ENCODE measurements at regions not wholly inside any gene's neighbourhood (a gene's known extent, or its start where the extent isn't known, plus 50 kb on each side); places are given as distances from the start of the nearest gene placed in this dataset.
"Not testable (repeated sequence)": the region's sequence is repeated elsewhere in the genome, so short reads cannot be mapped to it uniquely, and the experiment has no call there.

- TF ChIP-seq, protein P1, sequence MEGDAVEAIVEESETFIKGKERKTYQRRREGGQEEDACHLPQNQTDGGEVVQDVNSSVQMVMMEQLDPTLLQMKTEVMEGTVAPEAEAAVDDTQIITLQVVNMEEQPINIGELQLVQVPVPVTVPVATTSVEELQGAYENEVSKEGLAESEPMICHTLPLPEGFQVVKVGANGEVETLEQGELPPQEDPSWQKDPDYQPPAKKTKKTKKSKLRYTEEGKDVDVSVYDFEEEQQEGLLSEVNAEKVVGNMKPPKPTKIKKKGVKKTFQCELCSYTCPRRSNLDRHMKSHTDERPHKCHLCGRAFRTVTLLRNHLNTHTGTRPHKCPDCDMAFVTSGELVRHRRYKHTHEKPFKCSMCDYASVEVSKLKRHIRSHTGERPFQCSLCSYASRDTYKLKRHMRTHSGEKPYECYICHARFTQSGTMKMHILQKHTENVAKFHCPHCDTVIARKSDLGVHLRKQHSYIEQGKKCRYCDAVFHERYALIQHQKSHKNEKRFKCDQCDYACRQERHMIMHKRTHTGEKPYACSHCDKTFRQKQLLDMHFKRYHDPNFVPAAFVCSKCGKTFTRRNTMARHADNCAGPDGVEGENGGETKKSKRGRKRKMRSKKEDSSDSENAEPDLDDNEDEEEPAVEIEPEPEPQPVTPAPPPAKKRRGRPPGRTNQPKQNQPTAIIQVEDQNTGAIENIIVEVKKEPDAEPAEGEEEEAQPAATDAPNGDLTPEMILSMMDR (IDR thresholded peaks at IDR 0.05; ENCODE audit: insufficient read depth, low read length, poor library complexity, severe bottlenecking): no peak
Measured at GRCh38 chr5:89168766-89169165, 285.8 kb upstream of the MEF2C start.

GRCh38 chr5:89164703-89165102 lies 281.7 kb upstream of the MEF2C start:
- not testable (repeated sequence) for DNase-seq (ENCODE audit: extremely low read depth, insufficient read length); H3K4me3 ChIP-seq (replicated peaks; ENCODE audit: low read depth, low read length); H3K36me3 ChIP-seq (ENCODE audit: control insufficient read depth, insufficient read depth, low read length); H3K27me3 ChIP-seq (replicated peaks; ENCODE audit: control insufficient read depth, insufficient read depth, low read length)

More at GRCh38 chr5:89168766-89169165, 285.8 kb upstream of the MEF2C start:
- DNase-seq (ENCODE audit: extremely low read depth, insufficient read length): peak; percentile 35
- Histone ChIP-seq H3K27me3 (replicated peaks; ENCODE audit: control insufficient read depth, insufficient read depth, low read length) (no peaks in the 10 kb centered on the region), H3K4me3 (replicated peaks; ENCODE audit: low read depth, low read length) (no peak overlapping the region), H3K36me3 (ENCODE audit: control insufficient read depth, insufficient read depth, low read length) (no peaks in the 10 kb centered on the region)

GRCh38 chr5:89156226-89156625 lies 273.2 kb upstream of the MEF2C start:
- DNase-seq (ENCODE audit: extremely low read depth, insufficient read length): no peak
- Histone ChIP-seq H3K27me3 (replicated peaks; ENCODE audit: control insufficient read depth, insufficient read depth, low read length) (no peaks in the 10 kb centered on the region), H3K4me3 (replicated peaks; ENCODE audit: low read depth, low read length) (no peak overlapping the region), H3K36me3 (ENCODE audit: control insufficient read depth, insufficient read depth, low read length) (no peaks in the 10 kb centered on the region; the same call in 1 of the 2 replicates)
- TF ChIP-seq, protein P1 (IDR thresholded peaks at IDR 0.05; ENCODE audit: insufficient read depth, low read length, poor library complexity, severe bottlenecking): no peak

DNA sequence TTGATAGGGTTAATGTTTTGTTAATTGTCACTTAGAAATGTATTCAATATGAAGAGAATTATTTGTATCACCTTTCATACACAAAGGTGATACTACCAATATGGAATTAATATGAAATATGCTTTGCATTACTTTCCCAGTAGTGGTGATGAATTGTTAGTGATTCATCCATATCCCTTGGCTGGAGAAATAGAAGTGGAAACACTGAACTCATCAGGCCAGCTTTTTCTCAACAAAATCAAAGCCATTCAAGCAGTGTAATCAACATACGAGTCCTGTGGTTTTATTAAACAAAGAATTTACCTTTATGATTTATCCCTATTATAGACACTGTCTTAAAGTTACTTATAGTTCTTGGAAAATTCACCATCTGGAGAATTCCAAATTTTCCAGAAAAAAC lies 264.0 kb upstream of the MEF2C start:
- no peak for DNase-seq (ENCODE audit: extremely low read depth, insufficient read length)
- TF ChIP-seq, protein P1 (IDR thresholded peaks at IDR 0.05; ENCODE audit: insufficient read depth, low read length, poor library complexity, severe bottlenecking): no peak
- Histone ChIP-seq H3K4me3 (replicated peaks; ENCODE audit: low read depth, low read length) (no peak overlapping the region), H3K36me3 (ENCODE audit: control insufficient read depth, insufficient read depth, low read length) (no peaks in the 10 kb centered on the region), H3K27me3 (replicated peaks; ENCODE audit: control insufficient read depth, insufficient read depth, low read length) (no peaks in the 10 kb centered on the region)

DNA sequence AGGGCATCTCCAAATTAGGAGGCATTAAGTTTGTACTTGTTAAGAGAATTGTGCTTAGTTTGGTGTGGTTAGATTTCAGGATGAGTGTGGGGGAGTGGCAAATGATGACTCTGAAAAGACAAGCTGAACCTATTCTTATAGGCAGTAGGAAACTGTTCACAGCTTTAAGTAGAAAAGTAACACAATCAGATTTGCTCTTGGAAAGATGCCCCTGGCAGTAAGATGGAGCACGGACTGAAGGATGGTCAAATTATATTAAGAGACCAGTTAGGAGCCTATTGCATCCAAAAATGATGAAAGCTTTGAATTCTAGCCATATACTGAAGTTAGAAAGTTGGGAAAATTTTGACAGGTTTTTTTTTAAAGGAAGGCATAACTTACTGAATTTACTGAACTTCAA lies 254.2 kb upstream of the MEF2C start:
- Histone ChIP-seq H3K27me3 (replicated peaks; ENCODE audit: control insufficient read depth, insufficient read depth, low read length) (no peaks in the 10 kb centered on the region), H3K36me3 (ENCODE audit: control insufficient read depth, insufficient read depth, low read length) (no peaks in the 10 kb centered on the region), H3K4me3 (replicated peaks; ENCODE audit: low read depth, low read length) (no peak overlapping the region)
- DNase-seq (ENCODE audit: extremely low read depth, insufficient read length): no peak
- TF ChIP-seq, protein P1 (IDR thresholded peaks at IDR 0.05; ENCODE audit: insufficient read depth, low read length, poor library complexity, severe bottlenecking): no peak

DNA sequence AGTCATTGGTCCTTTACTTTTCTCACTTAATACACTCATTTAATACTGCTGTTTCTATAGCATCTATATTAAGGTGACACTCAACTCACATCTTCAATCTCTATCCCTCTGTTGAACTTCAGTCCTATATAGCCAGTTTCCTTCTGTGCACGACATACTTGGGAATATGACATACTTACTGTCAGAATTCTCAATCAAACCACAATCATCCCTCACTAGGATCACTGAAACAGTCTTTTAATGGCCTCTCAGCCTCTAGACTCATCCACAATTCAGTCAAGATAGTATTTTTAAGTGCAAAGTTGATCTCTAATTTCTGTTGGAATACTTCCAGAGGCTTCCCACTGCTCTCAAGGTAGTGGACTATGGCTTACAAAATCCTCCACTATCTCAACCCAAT lies 251.0 kb upstream of the MEF2C start:
- TF ChIP-seq, protein P1 (IDR thresholded peaks at IDR 0.05; ENCODE audit: insufficient read depth, low read length, poor library complexity, severe bottlenecking): no peak
- DNase-seq (ENCODE audit: extremely low read depth, insufficient read length): no peak
- Histone ChIP-seq H3K36me3 (ENCODE audit: control insufficient read depth, insufficient read depth, low read length) (no peaks in the 10 kb centered on the region), H3K4me3 (replicated peaks; ENCODE audit: low read depth, low read length) (no peak overlapping the region), H3K27me3 (replicated peaks; ENCODE audit: control insufficient read depth, insufficient read depth, low read length) (no peaks in the 10 kb centered on the region)
